HG02884 (cell line): ENCODE measurements at regions not wholly inside any gene's neighbourhood (a gene's known extent, or its start where the extent isn't known, plus 50 kb on each side); places are given as distances from the start of the nearest gene placed in this dataset.

ENCODE experiments used
- ATAC-seq: cut with Tn5 transposase; IDR thresholded peaks from one replicate; pipeline ENCODE4 v1.9.1; 2021; ENCODE audit warnings: mild to moderate bottlenecking, moderate library complexity; ENCODE audit not compliant: unreplicated experiment

- ATAC-seq, result no peak
Measured at GRCh38 chr13:80040196-80040980, 300.5 kb downstream of the SPRY2 start.

GRCh38 chr13:80039000-80039399 is 301.9 kb downstream of the SPRY2 start:
- peak; percentile 59 for ATAC-seq

GRCh38 chr13:80038371-80038770 is 302.6 kb downstream of the SPRY2 start:
- ATAC-seq, result no peak

- peak; percentile 65 for ATAC-seq
Measured at GRCh38 chr13:80037505-80037888, 303.4 kb downstream of the SPRY2 start.

- ATAC-seq, result peak; percentile 46
Measured at GRCh38 chr13:80036845-80037504, 304.0 kb downstream of the SPRY2 start.

- ATAC-seq, result no peak
Measured at GRCh38 chr13:80035096-80035495, 305.8 kb downstream of the SPRY2 start.

GRCh38 chr13:80033951-80034350 is 307.0 kb downstream of the SPRY2 start:
- ATAC-seq, result no peak

GRCh38 chr13:80033286-80033685 is 307.6 kb downstream of the SPRY2 start:
- no peak for ATAC-seq

- no peak for ATAC-seq
Measured at GRCh38 chr13:80030491-80030890, 310.4 kb downstream of the SPRY2 start.

GRCh38 chr13:80029170-80029569 is 311.8 kb downstream of the SPRY2 start:
- ATAC-seq, result no peak

GRCh38 chr13:80022146-80022545 is 318.8 kb downstream of the SPRY2 start:
- ATAC-seq, result no peak

- peak; percentile 67 for ATAC-seq
Measured at GRCh38 chr13:80012251-80012650, 328.7 kb downstream of the SPRY2 start.

GRCh38 chr13:80011448-80012212 is 329.3 kb downstream of the SPRY2 start:
- no peak for ATAC-seq

GRCh38 chr13:80010846-80011245 is 330.1 kb downstream of the SPRY2 start:
- ATAC-seq, result no peak

GRCh38 chr13:80010286-80010831 is 330.6 kb downstream of the SPRY2 start:
- no peak for ATAC-seq

- no peak for ATAC-seq
Measured at GRCh38 chr13:80009760-80010159, 331.2 kb downstream of the SPRY2 start.

- ATAC-seq, result no peak
Measured at GRCh38 chr13:80006940-80007339, 334.0 kb downstream of the SPRY2 start.

GRCh38 chr13:80001510-80001842 is 339.4 kb downstream of the SPRY2 start:
- ATAC-seq, result no peak

- no peak for ATAC-seq
Measured at GRCh38 chr13:80000684-80001509, 340.0 kb downstream of the SPRY2 start.

GRCh38 chr13:79999601-80000000 is 341.3 kb downstream of the SPRY2 start:
- no peak for ATAC-seq
